Mesothelial cell of epicardium (in vitro differentiated cells): ENCODE measurements at regions not wholly inside any gene's neighbourhood (a gene's known extent, or its start where the extent isn't known, plus 50 kb on each side); places are given as distances from the start of the nearest gene placed in this dataset.

Experiments
- DNase-seq, 2 experiments: peaks; one replicate each; pipeline ENCODE4 v3.0.0; 2021; ENCODE audit warnings: low spot score in 2 of 2; ENCODE audit not compliant: unreplicated experiment in 2 of 2
- H3K27ac Mint-ChIP-seq: 2 replicates; pipeline ENCODE4 v1.8.0; 2021; ENCODE audit warnings: mixed read lengths
- H3K27me3 Mint-ChIP-seq: 2 replicates; pipeline ENCODE4 v1.8.0; 2021; ENCODE audit warnings: low read depth, mixed read lengths
- H3K36me3 Mint-ChIP-seq: 2 replicates; pipeline ENCODE4 v1.8.0; 2021; ENCODE audit warnings: mixed read lengths
- H3K4me1 Mint-ChIP-seq: 2 replicates; pipeline ENCODE4 v1.8.0; 2021; ENCODE audit warnings: mixed read lengths
- H3K4me3 Mint-ChIP-seq: 2 replicates; pipeline ENCODE4 v1.8.0; 2021; ENCODE audit warnings: mild to moderate bottlenecking, moderate library complexity, mixed read lengths
- H3K9me3 Mint-ChIP-seq: 2 replicates; pipeline ENCODE4 v1.8.0; 2021; ENCODE audit warnings: mixed read lengths
- TF ChIP-seq, protein P1 (sequence below): fragments of 200-600 bp; sonication (generic); IDR thresholded peaks from one replicate; pipeline ENCODE4 v1.5.0; 2021; ENCODE audit warnings: antibody characterized with exemption; ENCODE audit not compliant: unreplicated experiment

DNA sequence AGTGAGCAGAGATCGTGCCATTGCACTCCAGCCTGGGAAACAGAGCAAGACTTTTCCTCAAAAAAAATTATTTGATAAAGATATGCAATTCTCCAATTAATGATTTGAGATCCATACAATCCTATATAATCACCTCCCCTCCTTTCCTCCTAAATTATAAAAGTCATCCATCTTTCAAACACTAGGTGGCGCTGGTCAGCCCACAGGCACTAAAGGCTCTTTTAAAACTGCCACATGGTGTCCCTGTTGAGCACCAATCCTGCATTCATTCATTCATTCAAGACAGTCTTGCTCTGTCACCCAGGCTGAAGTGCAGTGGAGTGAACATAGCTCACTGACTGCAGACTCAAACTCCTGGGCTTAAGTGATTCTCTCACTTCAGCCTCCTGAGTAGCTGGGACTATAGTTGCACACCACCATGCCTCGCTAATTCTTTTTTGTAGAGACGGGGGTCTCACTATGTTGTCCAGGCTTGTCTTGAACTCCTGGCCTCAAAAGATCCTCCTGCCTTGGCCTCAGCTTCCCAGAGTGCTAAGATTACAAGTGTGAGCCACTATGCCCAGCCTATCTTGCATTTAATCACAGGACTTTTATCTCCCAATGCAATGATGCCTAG, 58.7 kb upstream of the SLC2A12 start:
- TF ChIP-seq, protein P1, sequence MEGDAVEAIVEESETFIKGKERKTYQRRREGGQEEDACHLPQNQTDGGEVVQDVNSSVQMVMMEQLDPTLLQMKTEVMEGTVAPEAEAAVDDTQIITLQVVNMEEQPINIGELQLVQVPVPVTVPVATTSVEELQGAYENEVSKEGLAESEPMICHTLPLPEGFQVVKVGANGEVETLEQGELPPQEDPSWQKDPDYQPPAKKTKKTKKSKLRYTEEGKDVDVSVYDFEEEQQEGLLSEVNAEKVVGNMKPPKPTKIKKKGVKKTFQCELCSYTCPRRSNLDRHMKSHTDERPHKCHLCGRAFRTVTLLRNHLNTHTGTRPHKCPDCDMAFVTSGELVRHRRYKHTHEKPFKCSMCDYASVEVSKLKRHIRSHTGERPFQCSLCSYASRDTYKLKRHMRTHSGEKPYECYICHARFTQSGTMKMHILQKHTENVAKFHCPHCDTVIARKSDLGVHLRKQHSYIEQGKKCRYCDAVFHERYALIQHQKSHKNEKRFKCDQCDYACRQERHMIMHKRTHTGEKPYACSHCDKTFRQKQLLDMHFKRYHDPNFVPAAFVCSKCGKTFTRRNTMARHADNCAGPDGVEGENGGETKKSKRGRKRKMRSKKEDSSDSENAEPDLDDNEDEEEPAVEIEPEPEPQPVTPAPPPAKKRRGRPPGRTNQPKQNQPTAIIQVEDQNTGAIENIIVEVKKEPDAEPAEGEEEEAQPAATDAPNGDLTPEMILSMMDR, result peak; percentile 58
- Mint-ChIP-seq H3K36me3 (no peaks in the 10 kb centered on the region), H3K27ac (no peak overlapping the region), H3K4me3 (no peak overlapping the region), H3K4me1 (no peaks in the 10 kb centered on the region), H3K9me3 (no peaks in the 10 kb centered on the region), H3K27me3 (no peaks in the 10 kb centered on the region)
- no peak for DNase-seq

DNA sequence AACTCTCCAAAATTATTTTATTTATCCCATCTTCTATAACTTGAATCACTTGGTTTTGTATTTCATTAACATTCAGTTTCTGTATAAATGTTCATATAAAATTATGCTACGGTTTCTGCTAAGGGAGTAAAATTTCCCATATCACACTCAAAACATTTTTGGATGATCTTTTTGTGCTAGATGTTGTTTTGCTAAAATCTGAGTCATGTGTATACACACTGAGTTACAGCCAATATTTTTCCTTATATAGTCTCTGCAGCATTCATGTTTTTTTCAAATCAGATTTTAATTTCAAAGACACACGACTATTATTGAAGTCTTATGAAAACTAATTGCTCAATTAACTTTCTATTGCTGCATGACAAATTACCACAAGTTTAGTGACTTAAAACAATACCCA, 54.3 kb upstream of the SLC2A12 start:
- Mint-ChIP-seq H3K4me3 (no peak overlapping the region), H3K9me3 (no peaks in the 10 kb centered on the region), H3K27me3 (no peaks in the 10 kb centered on the region), H3K36me3 (no peaks in the 10 kb centered on the region), H3K27ac (no peak overlapping the region), H3K4me1 (peaks cover 6% of the 10 kb centered on the region)
- DNase-seq, result no peak
- TF ChIP-seq, protein P1, result no peak

DNA sequence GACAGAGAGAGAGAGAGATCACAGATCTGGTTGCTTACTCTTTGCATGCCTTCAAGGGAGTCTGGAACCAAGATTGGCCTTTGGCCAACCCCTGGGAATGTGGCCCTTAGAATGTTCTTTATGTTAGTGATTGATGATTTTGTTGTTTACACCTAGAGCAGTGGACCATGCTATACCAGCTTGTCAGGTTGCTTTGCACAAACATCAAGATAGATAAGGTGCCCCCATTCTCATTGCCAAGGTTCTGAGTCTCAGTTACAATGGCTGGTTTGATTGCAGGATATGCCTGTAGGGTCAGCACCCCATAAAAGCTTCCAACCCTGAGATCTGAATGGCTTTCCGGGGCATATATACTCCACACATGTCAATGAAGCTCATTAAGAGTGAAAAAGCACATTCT, 53.5 kb upstream of the SLC2A12 start:
- peaks cover 6% of the 10 kb centered on the region for H3K4me1 Mint-ChIP-seq
- TF ChIP-seq, protein P1, result no peak
- no peak for DNase-seq
- H3K4me3 Mint-ChIP-seq, result no peak overlapping the region
- peaks cover 5% of the 10 kb centered on the region for H3K9me3 Mint-ChIP-seq
- H3K27ac Mint-ChIP-seq, result no peak overlapping the region
- H3K36me3 Mint-ChIP-seq, result no peaks in the 10 kb centered on the region
- H3K27me3 Mint-ChIP-seq, result no peaks in the 10 kb centered on the region

DNA sequence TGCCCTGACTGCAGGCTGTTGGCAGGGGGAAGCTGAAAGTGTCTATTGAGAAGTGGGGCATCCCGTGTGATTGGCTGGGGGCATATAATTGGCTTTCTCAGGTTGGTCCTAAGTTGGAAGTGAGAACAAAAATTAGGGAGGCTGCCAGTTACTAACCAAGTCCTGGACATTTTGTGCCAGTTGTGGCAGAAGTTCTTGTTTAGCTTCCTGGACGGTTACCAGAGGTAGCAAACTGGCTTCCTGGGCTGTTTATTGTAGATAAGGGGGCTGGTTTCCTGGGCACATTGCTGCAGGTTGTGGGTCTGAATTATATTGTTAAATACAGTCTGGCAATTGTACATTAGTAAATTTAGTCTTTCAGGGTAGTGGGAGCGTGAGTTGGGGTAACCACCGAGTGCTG, 50.6 kb upstream of the SLC2A12 start:
- no peaks in the 10 kb centered on the region for H3K36me3 Mint-ChIP-seq
- no peak overlapping the region for H3K4me3 Mint-ChIP-seq
- TF ChIP-seq, protein P1, result no peak
- peaks cover 5% of the 10 kb centered on the region for H3K9me3 Mint-ChIP-seq
- DNase-seq, result no peak
- H3K27me3 Mint-ChIP-seq, result no peaks in the 10 kb centered on the region
- peaks cover 9% of the 10 kb centered on the region for H3K4me1 Mint-ChIP-seq
- no peak overlapping the region for H3K27ac Mint-ChIP-seq
